NCI-H2227 (cell line): ENCODE measurements at regions not wholly inside any gene's neighbourhood (a gene's known extent, or its start where the extent isn't known, plus 50 kb on each side); places are given as distances from the start of the nearest gene placed in this dataset.

ENCODE experiments used
- DNase-seq: peaks from one replicate; lab custom pipeline; 2025; ENCODE audit not compliant: unreplicated experiment; lab: John Stamatoyannopoulos, UW

DNA sequence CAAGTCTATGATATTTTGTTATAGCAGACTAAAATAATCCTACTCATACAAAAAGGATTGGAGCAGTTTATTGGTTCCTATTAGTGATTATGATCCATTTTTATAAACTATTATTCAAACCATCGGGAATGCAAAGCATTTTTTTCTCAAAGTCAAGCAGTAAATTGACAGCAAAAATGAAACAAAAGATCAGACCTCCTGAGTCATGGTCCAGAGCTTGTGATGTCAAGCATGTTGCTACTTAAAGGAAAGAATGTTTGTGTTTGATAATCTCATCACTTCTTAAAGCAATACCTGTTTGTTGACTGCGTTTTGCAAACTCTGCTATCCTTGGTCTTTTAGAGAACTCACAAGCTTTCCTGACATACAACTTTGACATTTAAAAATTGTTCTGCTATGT, 204.4 kb downstream of the SAMD5 start:
- no peak for DNase-seq

- DNase-seq, result no peak
Measured at GRCh38 chr6:147715035-147715434, 206.5 kb downstream of the SAMD5 start.

- no peak for DNase-seq
Measured at GRCh38 chr6:147716434-147716833, 207.9 kb downstream of the SAMD5 start.

DNA sequence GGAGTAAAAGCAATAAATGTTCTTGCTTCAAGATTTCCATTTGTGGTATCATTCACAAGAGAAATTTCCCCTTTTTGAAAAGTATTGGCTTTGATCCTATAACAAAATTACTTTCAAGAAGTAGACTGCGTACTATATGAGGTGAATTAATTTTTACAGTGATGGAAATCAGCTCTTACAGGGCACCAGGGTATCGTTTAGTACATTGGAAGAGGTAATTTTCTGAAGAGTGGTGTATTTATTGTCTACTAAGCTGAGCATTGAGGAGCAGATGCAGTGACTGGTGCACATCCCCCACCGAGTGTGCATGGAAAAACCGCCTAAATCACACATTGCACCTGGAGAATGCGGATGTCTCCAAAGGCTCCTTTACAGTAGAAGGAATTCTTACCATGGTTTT, 209.5 kb downstream of the SAMD5 start:
- peak; percentile 26 for DNase-seq

GRCh38 chr6:147722158-147722557, 213.7 kb downstream of the SAMD5 start:
- no peak for DNase-seq

- no peak for DNase-seq
Measured at GRCh38 chr6:147724454-147724853, 216.0 kb downstream of the SAMD5 start.

- DNase-seq, result no peak
Measured at GRCh38 chr6:147726342-147726741, 217.9 kb downstream of the SAMD5 start.

- DNase-seq, result no peak
Measured at GRCh38 chr6:147728903-147729302, 220.4 kb downstream of the SAMD5 start.

- DNase-seq, result no peak
Measured at GRCh38 chr6:147733686-147734085, 225.2 kb downstream of the SAMD5 start.

DNA sequence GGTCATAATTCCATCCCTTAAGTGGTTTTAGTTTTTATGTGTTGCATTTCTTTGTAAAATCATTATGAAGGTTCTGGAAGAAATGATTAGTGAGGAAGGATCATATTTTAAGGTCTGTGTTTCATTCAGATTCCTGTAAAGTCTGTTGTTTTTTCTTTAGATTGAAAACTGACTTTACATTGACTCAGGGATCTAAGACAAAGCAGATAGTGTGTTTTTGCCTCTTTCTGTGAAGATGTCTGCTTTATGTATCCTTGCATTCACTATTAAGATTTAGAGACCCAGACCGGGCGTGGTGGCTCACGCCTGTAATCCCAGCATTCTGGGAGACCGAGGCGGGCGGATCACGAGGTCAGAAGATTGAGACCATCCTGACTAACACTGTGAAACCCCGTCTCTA, 225.7 kb downstream of the SAMD5 start:
- DNase-seq, result no peak

GRCh38 chr6:147735924-147736323, 227.4 kb downstream of the SAMD5 start:
- no peak for DNase-seq

DNA sequence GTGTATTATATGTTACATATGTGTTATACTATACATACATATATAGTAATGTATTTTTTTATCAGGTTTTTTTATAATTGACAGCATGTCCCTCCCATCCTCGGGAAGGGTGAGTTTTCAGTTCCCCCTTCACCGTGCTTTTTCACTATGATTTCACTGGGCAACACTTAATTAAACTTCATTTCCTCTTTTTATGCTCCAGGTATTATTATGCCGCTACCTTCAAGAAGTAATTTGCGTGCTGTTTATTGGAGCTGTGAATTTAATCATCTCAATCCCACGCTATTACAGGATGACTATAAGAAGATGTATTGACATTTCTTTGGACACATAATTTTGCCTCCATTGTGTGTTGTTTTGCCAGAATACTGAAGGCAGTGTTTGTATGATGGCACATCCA, 228.6 kb downstream of the SAMD5 start:
- no peak for DNase-seq

DNA sequence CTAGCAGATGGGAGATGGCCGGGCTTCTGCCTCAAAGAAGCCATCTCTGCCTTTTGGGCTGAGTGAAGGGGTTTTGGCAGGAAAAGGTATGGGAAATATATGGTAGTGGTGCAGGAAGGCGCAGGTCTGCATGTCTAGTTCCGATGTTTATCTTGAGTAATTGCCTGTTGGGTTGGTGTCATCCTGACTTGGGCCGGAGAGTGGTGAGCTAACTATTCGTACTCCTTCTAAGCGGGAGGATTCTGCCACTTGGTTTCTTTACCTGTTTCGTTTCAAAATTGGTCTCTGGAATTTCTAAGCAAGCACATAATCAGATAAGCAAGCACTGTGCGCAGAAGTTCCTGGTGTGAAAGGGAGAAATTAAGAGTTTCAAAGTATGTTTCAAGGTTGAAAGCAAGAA, 229.6 kb downstream of the SAMD5 start:
- no peak for DNase-seq

DNA sequence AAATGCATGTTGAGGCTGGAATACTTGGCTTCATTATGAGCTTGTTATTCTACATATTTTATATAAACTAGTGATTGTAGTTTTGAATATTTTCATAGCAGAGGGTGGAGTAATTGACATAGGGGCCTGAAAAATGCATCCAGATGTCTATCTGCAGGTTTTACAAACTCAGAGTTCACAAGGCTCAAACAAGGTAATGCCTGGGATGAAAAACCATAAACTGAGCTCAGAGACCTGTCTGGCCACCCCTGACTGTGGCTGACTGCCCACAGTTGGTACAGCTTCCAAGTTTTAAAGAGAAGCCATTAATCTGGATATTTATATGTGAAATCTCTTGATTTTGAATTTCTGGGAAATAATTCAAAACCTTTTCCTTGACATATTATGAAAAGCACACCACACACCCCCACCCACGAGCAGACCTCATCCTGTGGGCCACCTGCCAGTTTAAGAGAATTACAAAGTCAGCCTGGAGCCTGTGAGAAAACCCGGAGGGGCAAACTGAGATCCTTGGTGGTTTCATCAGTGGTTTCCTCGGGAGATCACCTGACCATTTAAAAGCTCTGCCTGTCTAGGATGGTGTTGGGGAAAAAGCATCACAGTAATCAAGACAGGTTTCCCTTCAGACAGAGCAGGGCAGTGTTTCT, 230.1 kb downstream of the SAMD5 start:
- DNase-seq, result no peak

GRCh38 chr6:147740326-147740725, 231.8 kb downstream of the SAMD5 start:
- no peak for DNase-seq

- no peak for DNase-seq
Measured at GRCh38 chr6:147740916-147741315, 232.4 kb downstream of the SAMD5 start.

DNA sequence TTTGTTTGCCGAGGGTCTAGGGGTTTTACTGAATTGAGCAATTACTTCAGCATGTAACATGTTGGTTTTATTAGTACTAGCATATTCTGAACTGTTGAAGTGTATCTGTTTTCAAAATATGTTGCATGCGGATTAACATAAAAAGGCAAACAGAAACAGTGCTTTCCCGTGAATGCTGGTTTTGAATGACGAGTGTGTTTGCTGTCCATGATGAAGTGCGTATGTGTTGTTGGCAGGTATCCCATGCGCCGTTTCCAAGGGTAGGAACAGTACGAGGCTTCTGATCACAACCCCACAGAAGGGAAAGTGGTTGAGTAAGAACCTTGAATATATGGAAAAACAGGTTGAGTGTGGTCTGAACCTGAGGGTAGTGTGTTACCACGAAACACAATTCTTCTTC, 232.9 kb downstream of the SAMD5 start:
- DNase-seq, result no peak

DNA sequence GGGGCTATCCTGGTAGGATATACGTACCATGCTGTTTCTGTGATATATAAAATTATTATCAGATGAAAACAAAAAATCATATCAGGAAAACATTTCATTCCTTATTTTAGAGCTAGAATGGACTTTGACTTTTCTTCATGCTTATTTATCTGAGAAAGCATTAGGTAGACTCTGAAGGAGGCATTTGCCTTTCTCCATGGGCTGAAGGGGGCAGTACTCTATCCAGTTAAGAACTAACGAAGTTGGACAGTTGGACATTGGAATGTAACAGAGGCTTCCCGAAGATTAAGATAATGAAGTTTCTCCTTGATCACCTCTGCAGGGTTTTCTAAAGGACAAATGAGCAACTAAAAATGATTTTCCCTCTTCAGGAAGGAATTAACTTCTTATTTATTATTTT, 233.9 kb downstream of the SAMD5 start:
- DNase-seq, result no peak

DNA sequence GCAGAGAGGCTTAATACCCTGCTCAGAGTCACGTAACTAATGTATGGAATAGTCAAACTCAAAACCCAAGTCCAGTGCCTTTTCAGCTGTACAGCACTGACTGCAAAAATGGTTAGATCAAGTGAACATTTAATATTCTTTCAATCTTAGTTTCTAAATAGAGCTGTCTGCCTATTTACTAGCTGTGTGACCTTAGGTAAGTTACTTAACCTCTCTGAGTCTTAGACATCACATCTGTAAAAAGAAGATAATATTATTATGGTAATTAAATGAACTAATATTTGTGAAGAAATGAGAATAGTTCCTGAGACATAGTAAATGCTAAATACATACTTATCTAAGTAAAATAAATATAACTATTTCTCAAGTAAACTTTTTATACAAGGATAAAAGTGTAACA, 235.5 kb downstream of the SAMD5 start:
- DNase-seq, result no peak

DNA sequence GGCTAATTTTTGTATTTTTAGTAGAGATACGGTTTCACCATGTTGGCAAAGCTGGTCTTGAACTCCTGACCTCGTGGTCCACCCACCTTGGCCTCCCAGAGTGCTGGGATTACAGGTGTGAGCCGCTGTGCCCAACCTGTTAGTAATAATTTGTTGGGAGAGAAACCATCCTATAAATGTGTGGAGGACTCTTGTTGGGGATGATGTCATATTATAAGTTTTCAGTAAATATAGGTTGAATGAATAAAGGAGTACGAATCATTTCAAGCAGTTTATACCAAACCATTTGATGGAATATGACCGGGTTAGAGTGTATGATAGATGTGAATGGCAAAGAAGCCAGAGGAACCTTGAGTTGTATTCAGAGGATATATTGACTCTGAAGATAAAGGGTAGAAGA, 240.8 kb downstream of the SAMD5 start:
- DNase-seq, result no peak

GRCh38 chr6:147750413-147750812, 241.9 kb downstream of the SAMD5 start:
- no peak for DNase-seq

DNA sequence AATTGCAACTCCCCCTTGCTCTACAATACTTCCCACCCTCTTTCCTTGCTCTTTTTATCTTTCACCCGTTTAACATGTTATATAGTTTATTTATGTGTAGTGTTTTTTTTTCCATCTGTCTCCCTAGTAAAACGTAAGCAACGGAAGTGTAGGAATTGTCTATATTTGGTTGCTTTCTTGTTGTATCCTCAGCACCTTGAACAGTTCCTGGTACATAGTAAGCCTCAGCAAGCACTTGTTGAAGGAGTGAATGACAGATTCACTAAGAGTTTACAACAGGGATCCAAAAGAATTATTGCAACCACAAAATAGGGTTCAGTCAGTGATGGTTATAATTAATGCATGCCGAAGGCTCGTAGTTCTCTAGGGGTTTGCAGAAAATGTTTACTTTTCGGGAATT, 242.7 kb downstream of the SAMD5 start:
- no peak for DNase-seq

DNA sequence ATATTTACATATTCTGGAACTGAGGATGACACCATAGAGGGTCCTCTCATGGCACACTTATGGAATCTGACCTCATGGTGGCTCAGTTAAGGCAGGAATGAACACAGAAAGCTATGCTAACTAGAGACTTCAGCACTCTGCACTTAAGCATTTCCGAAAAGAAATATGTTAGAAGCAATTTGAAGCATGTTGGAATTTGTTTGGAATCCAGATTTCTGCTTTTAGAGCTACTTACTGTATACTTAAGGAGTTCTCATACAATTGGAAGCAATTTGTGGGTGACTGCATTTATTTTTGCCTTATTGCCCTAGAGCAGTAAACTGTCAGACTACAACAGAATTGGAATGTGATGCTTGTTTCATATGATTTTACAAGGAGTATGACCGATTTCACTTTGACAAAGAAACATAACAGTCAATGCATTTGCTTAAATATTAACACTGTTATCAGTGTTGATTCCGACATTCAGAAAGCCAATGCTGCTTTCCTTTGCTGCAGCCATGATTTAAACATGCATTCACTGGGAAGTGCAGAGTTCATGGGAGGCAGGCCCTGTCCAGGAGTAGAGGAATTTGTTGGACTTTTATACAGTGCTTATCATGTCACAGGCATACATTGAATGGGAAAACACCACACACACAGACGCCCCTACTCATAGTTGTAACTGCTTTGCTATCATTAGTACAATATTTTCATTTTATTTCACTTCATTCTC, 244.4 kb downstream of the SAMD5 start:
- DNase-seq, result no peak
